ENCODE measurements at regions not wholly inside any gene's neighbourhood (a gene's known extent, or its start where the extent isn't known, plus 50 kb on each side); places are given as distances from the start of the nearest gene placed in this dataset.

DNA sequence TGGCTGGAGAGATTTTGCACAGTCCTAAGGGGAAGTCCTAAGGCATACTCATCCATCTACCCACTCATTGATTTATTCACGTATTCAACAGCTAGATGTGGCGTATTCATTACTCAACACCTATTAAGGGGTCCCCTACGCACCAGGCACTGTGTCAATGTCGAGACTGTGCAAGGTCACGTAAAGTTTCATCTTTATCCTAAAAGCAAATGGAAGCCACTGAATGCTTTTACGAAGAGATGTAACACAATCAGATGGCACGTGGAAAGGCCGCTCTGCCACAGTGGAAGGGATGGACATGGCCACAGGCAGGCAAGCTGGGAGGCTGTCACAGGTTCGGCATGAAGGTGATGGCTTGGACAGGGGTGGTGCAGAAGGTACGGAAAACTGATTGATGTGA lies 66.3 kb upstream of the ZBTB18 start:
- Histone ChIP-seq H3K27ac (ENCODE audit: low read depth in 1 of 2, low read length in 2 of 2) (no peak overlapping the region), H3K9ac (ENCODE audit: insufficient read depth, low read length, poor library complexity, severe bottlenecking) (no peak overlapping the region), H3K4me2 (replicated peaks; ENCODE audit: extremely low read depth, low read length, poor library complexity, severe bottlenecking) (no peak overlapping the region), H4K20me1 (ENCODE audit: insufficient read depth, low read length) (no peaks in the 10 kb centered on the region), H2AFZ (ENCODE audit: insufficient read depth, low read depth, low read length, poor library complexity, severe bottlenecking) (no peak overlapping the region), H3K4me3 (replicated peaks in 1 of 3; ENCODE audit: low read depth in 2 of 3, low read length in 3 of 3) (no peak overlapping the region), H3K36me3 (replicated peaks in 1 of 2; ENCODE audit: control insufficient read depth in 1 of 2, insufficient read depth in 2 of 2, low read length in 2 of 2) (no peaks in the 10 kb centered on the region), H3K4me1 (ENCODE audit: control insufficient read depth in 1 of 2, insufficient read depth in 2 of 2, low read length in 2 of 2) (no peaks in the 10 kb centered on the region), H3K9me3 (replicated peaks in 1 of 2; ENCODE audit: control insufficient read depth in 1 of 2, insufficient read depth in 1 of 2, low read length in 2 of 2) (peaks cover 0 to 16% of the 10 kb centered on the region in 2 donors), H3K79me2 (ENCODE audit: insufficient read depth, low read length) (no peaks in the 10 kb centered on the region), H3K27me3 (ENCODE audit: control insufficient read depth in 2 of 2, insufficient read depth in 2 of 2, low read length in 2 of 2) (no peaks in the 10 kb centered on the region)
- intact Hi-C loops (cut with micrococcal nuclease): no loop called here
- DNase-seq: no peak
- Mint-ChIP-seq H3K4me1 (no peaks in the 10 kb centered on the region), H3K27ac (no peak overlapping the region), H3K9me3 (peaks cover 0 to 10% (median 5%) of the 10 kb centered on the region in 7 donors), H3K36me3 (no peaks in the 10 kb centered on the region), H3K4me3 (no peak overlapping the region), H3K27me3 (ENCODE audit: low read depth in 3 of 3) (peaks cover 0 to 5% (median 2%) of the 10 kb centered on the region in 3 donors)
- WGBS (ENCODE audit: insufficient coverage): 97% methylated on average over 10 of the region's 10 CpGs
- TF ChIP-seq, protein P1, sequence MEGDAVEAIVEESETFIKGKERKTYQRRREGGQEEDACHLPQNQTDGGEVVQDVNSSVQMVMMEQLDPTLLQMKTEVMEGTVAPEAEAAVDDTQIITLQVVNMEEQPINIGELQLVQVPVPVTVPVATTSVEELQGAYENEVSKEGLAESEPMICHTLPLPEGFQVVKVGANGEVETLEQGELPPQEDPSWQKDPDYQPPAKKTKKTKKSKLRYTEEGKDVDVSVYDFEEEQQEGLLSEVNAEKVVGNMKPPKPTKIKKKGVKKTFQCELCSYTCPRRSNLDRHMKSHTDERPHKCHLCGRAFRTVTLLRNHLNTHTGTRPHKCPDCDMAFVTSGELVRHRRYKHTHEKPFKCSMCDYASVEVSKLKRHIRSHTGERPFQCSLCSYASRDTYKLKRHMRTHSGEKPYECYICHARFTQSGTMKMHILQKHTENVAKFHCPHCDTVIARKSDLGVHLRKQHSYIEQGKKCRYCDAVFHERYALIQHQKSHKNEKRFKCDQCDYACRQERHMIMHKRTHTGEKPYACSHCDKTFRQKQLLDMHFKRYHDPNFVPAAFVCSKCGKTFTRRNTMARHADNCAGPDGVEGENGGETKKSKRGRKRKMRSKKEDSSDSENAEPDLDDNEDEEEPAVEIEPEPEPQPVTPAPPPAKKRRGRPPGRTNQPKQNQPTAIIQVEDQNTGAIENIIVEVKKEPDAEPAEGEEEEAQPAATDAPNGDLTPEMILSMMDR (IDR thresholded peaks at IDR 0.05): no peak

GRCh38 chr1:243982447-243983018 lies 68.5 kb upstream of the ZBTB18 start:
- Mint-ChIP-seq H3K4me1 (no peaks in the 10 kb centered on the region), H3K9me3 (peaks cover 0 to 8% (median 4%) of the 10 kb centered on the region in 7 donors), H3K4me3 (no peak overlapping the region), H3K27ac (no peak overlapping the region), H3K36me3 (no peaks in the 10 kb centered on the region), H3K27me3 (ENCODE audit: low read depth in 3 of 3) (peaks cover 0 to 5% (median 4%) of the 10 kb centered on the region in 3 donors)
- Histone ChIP-seq H3K79me2 (ENCODE audit: insufficient read depth, low read length) (no peaks in the 10 kb centered on the region), H3K9me3 (replicated peaks in 1 of 2; ENCODE audit: control insufficient read depth in 1 of 2, insufficient read depth in 1 of 2, low read length in 2 of 2) (peaks cover 0 to 3% of the 10 kb centered on the region in 2 donors), H2AFZ (ENCODE audit: insufficient read depth, low read depth, low read length, poor library complexity, severe bottlenecking) (no peak overlapping the region), H3K4me3 (replicated peaks in 1 of 3; ENCODE audit: low read depth in 2 of 3, low read length in 3 of 3) (no peak overlapping the region), H3K36me3 (replicated peaks in 1 of 2; ENCODE audit: control insufficient read depth in 1 of 2, insufficient read depth in 2 of 2, low read length in 2 of 2) (no peaks in the 10 kb centered on the region), H3K4me1 (ENCODE audit: control insufficient read depth in 1 of 2, insufficient read depth in 2 of 2, low read length in 2 of 2) (no peaks in the 10 kb centered on the region), H3K4me2 (replicated peaks; ENCODE audit: extremely low read depth, low read length, poor library complexity, severe bottlenecking) (no peak overlapping the region), H4K20me1 (ENCODE audit: insufficient read depth, low read length) (no peaks in the 10 kb centered on the region), H3K27ac (ENCODE audit: low read depth in 1 of 2, low read length in 2 of 2) (no peak overlapping the region), H3K9ac (ENCODE audit: insufficient read depth, low read length, poor library complexity, severe bottlenecking) (no peak overlapping the region), H3K27me3 (ENCODE audit: control insufficient read depth in 2 of 2, insufficient read depth in 2 of 2, low read length in 2 of 2) (no peaks in the 10 kb centered on the region)
- TF ChIP-seq, protein P1 (IDR thresholded peaks at IDR 0.05): no peak
- intact Hi-C loops (cut with micrococcal nuclease): no loop called here
- 90% methylated on average over 5 of the region's 7 CpGs for WGBS (ENCODE audit: insufficient coverage)
- no peak for DNase-seq

Measured in CD14-positive monocyte (primary cell).